ENCODE measurements at regions not wholly inside any gene's neighbourhood (a gene's known extent, or its start where the extent isn't known, plus 50 kb on each side); places are given as distances from the start of the nearest gene placed in this dataset.

GRCh38 chr18:40360558-40360957 is 1594.5 kb upstream of the PIK3C3 start:
- Histone ChIP-seq H3K9me3 (no peaks in the 10 kb centered on the region), H3K4me3 (no peak overlapping the region), H3K27ac (no peak overlapping the region), H3K27me3 (no peaks in the 10 kb centered on the region), H3K4me1 (no peaks in the 10 kb centered on the region), H3K36me3 (no peaks in the 10 kb centered on the region)
- 35% methylated on average over 2 of the region's 2 CpGs for WGBS
- TF ChIP-seq CTCF (IDR thresholded peaks at IDR 0.05) (no peak), POLR2AphosphoS5 (IDR thresholded peaks at IDR 0.05) (no peak), EP300 (IDR thresholded peaks at IDR 0.05) (no peak), POLR2A (IDR thresholded peaks at IDR 0.05) (no peak)
- no peak for DNase-seq (ENCODE audit: low spot score in 2 of 2)

- DNase-seq (ENCODE audit: low spot score in 2 of 2) = no peak
- no peak overlapping the region for H3K27ac ChIP-seq
- H3K9me3 ChIP-seq = no peaks in the 10 kb centered on the region
- no peaks in the 10 kb centered on the region for H3K27me3 ChIP-seq
- H3K4me1 ChIP-seq = no peaks in the 10 kb centered on the region
- WGBS = 89% methylated on average over 2 of the region's 2 CpGs
- H3K36me3 ChIP-seq = no peaks in the 10 kb centered on the region
- no peak overlapping the region for H3K4me3 ChIP-seq
- TF ChIP-seq CTCF (IDR thresholded peaks at IDR 0.05) (no peak), POLR2AphosphoS5 (IDR thresholded peaks at IDR 0.05) (no peak), EP300 (IDR thresholded peaks at IDR 0.05) (no peak), POLR2A (IDR thresholded peaks at IDR 0.05) (no peak)
Observed at GRCh38 chr18:40357536-40357935, 1597.5 kb upstream of the PIK3C3 start.

- Histone ChIP-seq H3K4me1 (no peaks in the 10 kb centered on the region), H3K36me3 (no peaks in the 10 kb centered on the region), H3K27ac (no peak overlapping the region), H3K4me3 (no peak overlapping the region), H3K9me3 (no peaks in the 10 kb centered on the region), H3K27me3 (no peaks in the 10 kb centered on the region)
- TF ChIP-seq CTCF (IDR thresholded peaks at IDR 0.05) = no peak
- TF ChIP-seq POLR2A (IDR thresholded peaks at IDR 0.05) = no peak
- TF ChIP-seq POLR2AphosphoS5 (IDR thresholded peaks at IDR 0.05) = no peak
- no peak for TF ChIP-seq EP300 (IDR thresholded peaks at IDR 0.05)
- WGBS = 46% methylated on average over 6 of the region's 6 CpGs
- no peak for DNase-seq (ENCODE audit: low spot score in 2 of 2)
Observed at GRCh38 chr18:40356168-40356567, 1598.9 kb upstream of the PIK3C3 start.

- Histone ChIP-seq H3K36me3 (no peaks in the 10 kb centered on the region), H3K9me3 (no peaks in the 10 kb centered on the region), H3K27me3 (no peaks in the 10 kb centered on the region), H3K4me3 (no peak overlapping the region), H3K27ac (no peak overlapping the region), H3K4me1 (no peaks in the 10 kb centered on the region)
- WGBS = 56% methylated on average over 1 of the region's 1 CpG
- TF ChIP-seq POLR2A (IDR thresholded peaks at IDR 0.05) (no peak), POLR2AphosphoS5 (IDR thresholded peaks at IDR 0.05) (no peak), CTCF (IDR thresholded peaks at IDR 0.05) (no peak), EP300 (IDR thresholded peaks at IDR 0.05) (no peak)
- no peak for DNase-seq (ENCODE audit: low spot score in 2 of 2)
Observed at GRCh38 chr18:40355726-40356125, 1599.3 kb upstream of the PIK3C3 start.

GRCh38 chr18:40348196-40348595 is 1606.8 kb upstream of the PIK3C3 start:
- no peaks in the 10 kb centered on the region for H3K9me3 ChIP-seq
- no peak overlapping the region for H3K27ac ChIP-seq
- DNase-seq (ENCODE audit: low spot score in 2 of 2) = no peak
- H3K4me1 ChIP-seq = no peaks in the 10 kb centered on the region
- WGBS = 79% methylated on average over 1 of the region's 1 CpG
- H3K36me3 ChIP-seq = no peaks in the 10 kb centered on the region
- no peaks in the 10 kb centered on the region for H3K27me3 ChIP-seq
- H3K4me3 ChIP-seq = no peak overlapping the region
- TF ChIP-seq POLR2AphosphoS5 (IDR thresholded peaks at IDR 0.05) = no peak
- no peak for TF ChIP-seq POLR2A (IDR thresholded peaks at IDR 0.05)
- no peak for TF ChIP-seq CTCF (IDR thresholded peaks at IDR 0.05)
- TF ChIP-seq EP300 (IDR thresholded peaks at IDR 0.05) = no peak
